ENCODE measurements at regions not wholly inside any gene's neighbourhood (a gene's known extent, or its start where the extent isn't known, plus 50 kb on each side); places are given as distances from the start of the nearest gene placed in this dataset.
"Not testable (repeated sequence)": the region's sequence is repeated elsewhere in the genome, so short reads cannot be mapped to it uniquely, and the experiment has no call there.

GRCh38 chr14:28161040-28161439 lies 605.5 kb upstream of the FOXG1 start:
- no peak for TF ChIP-seq POLR2A (IDR thresholded peaks at IDR 0.05)
- no peak for TF ChIP-seq CTCF (IDR thresholded peaks at IDR 0.05)
- intact Hi-C loops (cut with DNase I; ENCODE audit: low total_unique reads), result no loop called here
- no peaks in the 10 kb centered on the region for H3K27me3 ChIP-seq
- 90 to 91% methylated on average over 2 of the region's 2 CpGs for WGBS, 2 donors
- H3K9me3 ChIP-seq, result no peaks in the 10 kb centered on the region
- no peak overlapping the region for H3K4me3 ChIP-seq
- no peaks in the 10 kb centered on the region for H3K4me1 ChIP-seq
- no peak overlapping the region for H3K27ac ChIP-seq
- DNase-seq, result no peak
- no peaks in the 10 kb centered on the region for H3K36me3 ChIP-seq (ENCODE audit: low read depth, missing control alignments)

DNA sequence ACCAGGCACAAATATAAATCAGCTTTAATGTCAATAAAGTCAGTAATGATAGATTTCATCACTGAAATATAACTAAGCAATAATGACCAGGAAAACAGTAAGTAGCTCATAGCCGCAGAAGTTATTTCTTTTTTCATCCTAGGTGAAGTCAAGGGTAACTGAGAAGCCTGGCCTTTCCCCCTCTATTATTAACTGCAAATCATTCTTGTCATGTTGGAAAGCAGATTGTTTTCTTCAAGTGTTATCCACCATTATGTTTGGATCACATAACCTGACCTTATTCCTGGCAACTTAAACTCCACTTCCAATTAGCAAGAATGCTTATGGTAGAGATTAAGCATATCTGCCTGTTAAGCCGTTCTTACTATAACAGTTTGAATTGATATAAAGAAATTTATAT lies 603.4 kb upstream of the FOXG1 start:
- no peaks in the 10 kb centered on the region for H3K27me3 ChIP-seq
- WGBS, 2 donors, result 47 to 62% methylated on average over 2 of the region's 2 CpGs
- no peaks in the 10 kb centered on the region for H3K9me3 ChIP-seq
- H3K27ac ChIP-seq, result no peak overlapping the region
- no peak for DNase-seq
- H3K4me1 ChIP-seq, result no peaks in the 10 kb centered on the region
- H3K36me3 ChIP-seq (ENCODE audit: low read depth, missing control alignments), result no peaks in the 10 kb centered on the region
- H3K4me3 ChIP-seq, result no peak overlapping the region
- intact Hi-C loops (cut with DNase I; ENCODE audit: low total_unique reads), result no loop called here
- TF ChIP-seq CTCF (IDR thresholded peaks at IDR 0.05), result no peak
- TF ChIP-seq POLR2A (IDR thresholded peaks at IDR 0.05), result no peak

- intact Hi-C loops (cut with DNase I; ENCODE audit: low total_unique reads), result no loop called here
- 70 to 81% methylated on average over 2 of the region's 2 CpGs for WGBS, 2 donors
- no peaks in the 10 kb centered on the region for H3K36me3 ChIP-seq (ENCODE audit: low read depth, missing control alignments)
- H3K4me3 ChIP-seq, result no peak overlapping the region
- no peak for DNase-seq
- no peaks in the 10 kb centered on the region for H3K27me3 ChIP-seq
- no peaks in the 10 kb centered on the region for H3K9me3 ChIP-seq
- no peaks in the 10 kb centered on the region for H3K4me1 ChIP-seq
- H3K27ac ChIP-seq, result no peak overlapping the region
- TF ChIP-seq CTCF (IDR thresholded peaks at IDR 0.05), result no peak
- no peak for TF ChIP-seq POLR2A (IDR thresholded peaks at IDR 0.05)
These were observed 602.7 kb upstream of the FOXG1 start for GRCh38 chr14:28163897-28164296.

DNA sequence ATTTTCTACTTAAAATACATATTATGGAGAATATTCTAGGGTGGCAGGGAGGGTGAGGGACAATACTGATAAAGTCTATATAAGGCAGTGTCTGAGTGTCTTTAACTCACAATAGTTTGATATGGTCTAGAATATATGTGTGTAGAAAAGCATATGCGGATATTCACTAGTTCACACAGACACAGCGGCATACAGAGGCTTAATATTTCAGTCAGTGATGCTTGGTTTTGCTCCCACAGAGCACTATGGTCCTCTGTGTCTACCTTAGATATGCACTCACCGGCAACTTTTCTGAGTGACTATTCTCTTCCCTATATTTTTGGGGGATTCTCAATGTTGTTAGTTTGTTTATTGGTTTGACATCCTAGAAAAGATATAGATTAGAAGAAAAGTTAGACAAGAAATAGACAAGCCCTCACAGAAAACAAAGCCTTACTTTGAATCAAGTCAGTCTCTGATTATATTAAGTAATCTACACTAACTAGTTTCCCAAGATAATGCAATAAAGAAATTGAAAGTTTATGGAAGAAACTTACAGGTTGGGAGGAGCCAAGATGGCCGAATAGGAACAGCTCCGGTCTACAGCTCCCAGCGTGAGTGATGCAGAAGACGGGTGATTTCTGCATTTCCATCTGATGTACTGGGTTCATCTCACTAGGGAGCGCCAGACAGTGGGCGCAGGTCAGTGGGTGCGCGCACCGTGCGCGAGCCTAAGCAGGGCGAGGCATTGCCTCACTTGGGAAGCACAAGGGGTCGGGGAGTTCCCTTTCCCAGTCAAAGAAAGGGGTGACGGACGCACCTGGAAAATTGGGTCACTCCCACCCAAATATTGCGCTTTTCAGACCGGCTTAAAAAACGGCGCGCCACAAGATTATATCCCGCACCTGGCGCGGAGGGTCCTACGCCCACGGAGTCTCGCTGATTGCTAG lies 578.4 kb upstream of the FOXG1 start:
- WGBS, 2 donors, result 83 to 91% methylated on average over 21 to 29 of the region's 29 CpGs
- intact Hi-C loops (cut with DNase I; ENCODE audit: low total_unique reads); H3K27me3 ChIP-seq: not testable (repeated sequence)

GRCh38 chr14:28196878-28197277 lies 569.7 kb upstream of the FOXG1 start:
- no peak for DNase-seq
- 78 to 80% methylated on average over 4 of the region's 4 CpGs for WGBS, 2 donors
- Histone ChIP-seq H3K4me1 (no peaks in the 10 kb centered on the region), H3K27me3 (no peaks in the 10 kb centered on the region), H3K4me3 (no peak overlapping the region), H3K27ac (no peak overlapping the region), H3K36me3 (ENCODE audit: low read depth, missing control alignments) (no peaks in the 10 kb centered on the region), H3K9me3 (no peaks in the 10 kb centered on the region)
- TF ChIP-seq CTCF (IDR thresholded peaks at IDR 0.05) (no peak), POLR2A (IDR thresholded peaks at IDR 0.05) (no peak)
- intact Hi-C loops (cut with DNase I; ENCODE audit: low total_unique reads), result no loop called here

More for the DNA sequence above, 578.4 kb upstream of the FOXG1 start:
- not testable (repeated sequence) for H3K4me3 ChIP-seq; H3K4me1 ChIP-seq; DNase-seq; H3K9me3 ChIP-seq; H3K27ac ChIP-seq; H3K36me3 ChIP-seq (ENCODE audit: low read depth, missing control alignments)
